Peyer's patch (tissue), 4 donors: ENCODE measurements at regions not wholly inside any gene's neighbourhood (a gene's known extent, or its start where the extent isn't known, plus 50 kb on each side); places are given as distances from the start of the nearest gene placed in this dataset.

Source experiments
- CTCF ChIP-seq, 6 experiments: fragments of 450-650 bp in 4 of 6; fragments of 200-600 bp in 2 of 6; sonication (generic) in 1 of 6; IDR thresholded peaks; one replicate each; pipeline ENCODE4 v1.5.1; 2017 to 2019; ENCODE audit warnings: antibody characterized with exemption in 6 of 6, mild to moderate bottlenecking in 3 of 6, moderate library complexity in 1 of 6
- POLR2A ChIP-seq, 2 donors: fragments of 450-650 bp; IDR thresholded peaks; one replicate each; pipeline ENCODE4 v1.5.1; 2017; ENCODE audit warnings: antibody characterized with exemption in 2 of 2, mild to moderate bottlenecking in 2 of 2, moderate library complexity in 2 of 2

DNA sequence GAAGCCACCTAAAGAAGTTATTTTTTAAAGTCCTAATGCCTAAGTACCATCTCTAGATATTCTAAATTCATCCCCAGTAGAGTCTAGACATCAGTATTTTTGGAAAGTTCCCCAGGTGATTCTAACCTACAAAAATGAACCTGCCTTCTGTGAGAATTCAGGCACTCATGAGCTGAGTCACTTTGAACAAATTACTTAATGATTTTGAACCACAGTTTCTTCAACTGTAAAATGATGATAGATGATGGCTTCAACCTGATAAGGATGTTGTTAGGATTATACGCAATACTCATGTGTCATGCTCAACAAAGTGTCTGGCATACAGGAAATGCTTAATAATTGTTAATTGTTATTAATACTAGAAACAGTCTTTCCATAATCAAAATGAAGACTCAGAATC is 82.8 kb upstream of the OR5AK2 start:
- no peak for TF ChIP-seq CTCF (IDR thresholded peaks at IDR 0.05)
- no peak for TF ChIP-seq POLR2A (IDR thresholded peaks at IDR 0.05)
